ENCODE measurements at regions not wholly inside any gene's neighbourhood (a gene's known extent, or its start where the extent isn't known, plus 50 kb on each side); places are given as distances from the start of the nearest gene placed in this dataset.

- H3K9me1 ChIP-seq (ENCODE audit: control insufficient read depth, extremely low read depth, insufficient read depth, low read length), result no peaks in the 10 kb centered on the region
- dilution Hi-C loops (cut with MboI; ENCODE audit: extremely low pct_ligation_motif_present, low sequenced_read_pairs), result no loop called here
- no peaks in the 10 kb centered on the region for H4K20me1 ChIP-seq (ENCODE audit: control insufficient read depth, extremely low read depth, insufficient read depth, low read length)
- H3K9me3 ChIP-seq (ENCODE audit: control insufficient read depth, low read depth, low read length), result no peaks in the 10 kb centered on the region
- H2AFZ ChIP-seq (ENCODE audit: control insufficient read depth, low read length), result no peak overlapping the region
- no peak overlapping the region for H3K9ac ChIP-seq (ENCODE audit: control insufficient read depth, extremely low read depth, insufficient read depth, low read length)
- no peak overlapping the region for H3K4me3 ChIP-seq (ENCODE audit: control insufficient read depth in 2 of 3, extremely low read depth in 1 of 3, insufficient read depth in 2 of 3, low read depth in 1 of 3, low read length in 3 of 3)
- TF ChIP-seq, protein P1, sequence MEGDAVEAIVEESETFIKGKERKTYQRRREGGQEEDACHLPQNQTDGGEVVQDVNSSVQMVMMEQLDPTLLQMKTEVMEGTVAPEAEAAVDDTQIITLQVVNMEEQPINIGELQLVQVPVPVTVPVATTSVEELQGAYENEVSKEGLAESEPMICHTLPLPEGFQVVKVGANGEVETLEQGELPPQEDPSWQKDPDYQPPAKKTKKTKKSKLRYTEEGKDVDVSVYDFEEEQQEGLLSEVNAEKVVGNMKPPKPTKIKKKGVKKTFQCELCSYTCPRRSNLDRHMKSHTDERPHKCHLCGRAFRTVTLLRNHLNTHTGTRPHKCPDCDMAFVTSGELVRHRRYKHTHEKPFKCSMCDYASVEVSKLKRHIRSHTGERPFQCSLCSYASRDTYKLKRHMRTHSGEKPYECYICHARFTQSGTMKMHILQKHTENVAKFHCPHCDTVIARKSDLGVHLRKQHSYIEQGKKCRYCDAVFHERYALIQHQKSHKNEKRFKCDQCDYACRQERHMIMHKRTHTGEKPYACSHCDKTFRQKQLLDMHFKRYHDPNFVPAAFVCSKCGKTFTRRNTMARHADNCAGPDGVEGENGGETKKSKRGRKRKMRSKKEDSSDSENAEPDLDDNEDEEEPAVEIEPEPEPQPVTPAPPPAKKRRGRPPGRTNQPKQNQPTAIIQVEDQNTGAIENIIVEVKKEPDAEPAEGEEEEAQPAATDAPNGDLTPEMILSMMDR (optimal IDR thresholded peaks at IDR 0.05 in 1 of 3, IDR thresholded peaks at IDR 0.05 in 1 of 3, conservative IDR thresholded peaks at IDR 0.05 in 1 of 3; ENCODE audit: extremely low read depth in 1 of 3, insufficient read depth in 2 of 3, low read length in 3 of 3), result no peak
- TF ChIP-seq EZH2 (IDR thresholded peaks at IDR 0.05; ENCODE audit: low read length), result no peak
- H3K27me3 ChIP-seq (ENCODE audit: control insufficient read depth, extremely low read depth, insufficient read depth, low read length), result no peaks in the 10 kb centered on the region
- no peak overlapping the region for H3K4me2 ChIP-seq (ENCODE audit: control insufficient read depth, extremely low read depth, insufficient read depth, low read depth, low read length)
- DNase-seq (ENCODE audit: low read depth, low spot score), result no peak
- H3K4me1 ChIP-seq (ENCODE audit: control insufficient read depth, extremely low read depth, insufficient read depth, low read length), result no peaks in the 10 kb centered on the region
- no peaks in the 10 kb centered on the region for H3K79me2 ChIP-seq (ENCODE audit: control insufficient read depth, insufficient read depth, low read length)
- no peak overlapping the region for H3K27ac ChIP-seq (ENCODE audit: control insufficient read depth, insufficient read depth, low read length)
- no peak for FAIRE-seq
- H3K36me3 ChIP-seq (ENCODE audit: control insufficient read depth in 2 of 2, extremely low read depth in 1 of 2, insufficient read depth in 2 of 2, low read length in 2 of 2), result no peaks in the 10 kb centered on the region
Observed at GRCh38 chr4:29861307-29861706, 858.9 kb upstream of the PCDH7 start.

GRCh38 chr4:29867412-29867811 is 852.8 kb upstream of the PCDH7 start:
- TF ChIP-seq EZH2 (IDR thresholded peaks at IDR 0.05; ENCODE audit: low read length), result no peak
- TF ChIP-seq, protein P1 (optimal IDR thresholded peaks at IDR 0.05 in 1 of 3, IDR thresholded peaks at IDR 0.05 in 1 of 3, conservative IDR thresholded peaks at IDR 0.05 in 1 of 3; ENCODE audit: extremely low read depth in 1 of 3, insufficient read depth in 2 of 3, low read length in 3 of 3), result no peak
- no peak for FAIRE-seq
- no peaks in the 10 kb centered on the region for H4K20me1 ChIP-seq (ENCODE audit: control insufficient read depth, extremely low read depth, insufficient read depth, low read length)

More at GRCh38 chr4:29867412-29867811, 852.8 kb upstream of the PCDH7 start:
- Histone ChIP-seq H3K4me3 (ENCODE audit: control insufficient read depth in 2 of 3, extremely low read depth in 1 of 3, insufficient read depth in 2 of 3, low read depth in 1 of 3, low read length in 3 of 3) (no peak overlapping the region), H3K4me2 (ENCODE audit: control insufficient read depth, extremely low read depth, insufficient read depth, low read depth, low read length) (no peak overlapping the region), H3K36me3 (ENCODE audit: control insufficient read depth in 2 of 2, extremely low read depth in 1 of 2, insufficient read depth in 2 of 2, low read length in 2 of 2) (no peaks in the 10 kb centered on the region), H3K79me2 (ENCODE audit: control insufficient read depth, insufficient read depth, low read length) (no peaks in the 10 kb centered on the region), H2AFZ (ENCODE audit: control insufficient read depth, low read length) (no peak overlapping the region), H3K9me1 (ENCODE audit: control insufficient read depth, extremely low read depth, insufficient read depth, low read length) (no peaks in the 10 kb centered on the region), H3K4me1 (ENCODE audit: control insufficient read depth, extremely low read depth, insufficient read depth, low read length) (no peaks in the 10 kb centered on the region), H3K9me3 (ENCODE audit: control insufficient read depth, low read depth, low read length) (peaks cover 2% of the 10 kb centered on the region), H3K27me3 (ENCODE audit: control insufficient read depth, extremely low read depth, insufficient read depth, low read length) (no peaks in the 10 kb centered on the region), H3K9ac (ENCODE audit: control insufficient read depth, extremely low read depth, insufficient read depth, low read length) (no peak overlapping the region), H3K27ac (ENCODE audit: control insufficient read depth, insufficient read depth, low read length) (no peak overlapping the region)
- no peak for DNase-seq (ENCODE audit: low read depth, low spot score)
- dilution Hi-C loops (cut with MboI; ENCODE audit: extremely low pct_ligation_motif_present, low sequenced_read_pairs), result no loop called here

Data from keratinocyte (primary cell).